HG03280 (cell line): ENCODE measurements at regions not wholly inside any gene's neighbourhood (a gene's known extent, or its start where the extent isn't known, plus 50 kb on each side); places are given as distances from the start of the nearest gene placed in this dataset.
"Not testable (repeated sequence)": the region's sequence is repeated elsewhere in the genome, so short reads cannot be mapped to it uniquely, and the experiment has no call there.

Experiments
- ATAC-seq: cut with Tn5 transposase; IDR thresholded peaks from one replicate; pipeline ENCODE4 v1.9.1; 2021; ENCODE audit warnings: mild to moderate bottlenecking, moderate library complexity; ENCODE audit not compliant: unreplicated experiment

- ATAC-seq: no peak
Measured at GRCh38 chr12:58068706-58069105, 127.3 kb downstream of the ATP23 start.

- no peak for ATAC-seq
Measured at GRCh38 chr12:58069268-58069963, 128.0 kb downstream of the ATP23 start.

GRCh38 chr12:58071994-58072393 is 130.6 kb downstream of the ATP23 start:
- ATAC-seq: no peak

GRCh38 chr12:58074259-58074658 is 132.9 kb downstream of the ATP23 start:
- no peak for ATAC-seq

- ATAC-seq: no peak
Measured at GRCh38 chr12:58079806-58080205, 138.4 kb downstream of the ATP23 start.

GRCh38 chr12:58081488-58081887 is 140.1 kb downstream of the ATP23 start:
- ATAC-seq: no peak

- ATAC-seq: no peak
Measured at GRCh38 chr12:58082996-58083395, 141.6 kb downstream of the ATP23 start.

GRCh38 chr12:58086006-58086405 is 144.6 kb downstream of the ATP23 start:
- no peak for ATAC-seq

GRCh38 chr12:58086930-58087329 is 145.6 kb downstream of the ATP23 start:
- no peak for ATAC-seq

- ATAC-seq: no peak
Measured at GRCh38 chr12:58087423-58088127, 146.2 kb downstream of the ATP23 start.

- no peak for ATAC-seq
Measured at GRCh38 chr12:58089588-58089987, 148.2 kb downstream of the ATP23 start.

GRCh38 chr12:58090685-58091084 is 149.3 kb downstream of the ATP23 start:
- no peak for ATAC-seq

GRCh38 chr12:58095002-58095401 is 153.6 kb downstream of the ATP23 start:
- no peak for ATAC-seq

GRCh38 chr12:58097741-58098140 is 156.4 kb downstream of the ATP23 start:
- ATAC-seq: no peak

GRCh38 chr12:58099476-58099875 is 158.1 kb downstream of the ATP23 start:
- no peak for ATAC-seq

- no peak for ATAC-seq
Measured at GRCh38 chr12:58104351-58104755, 163.0 kb downstream of the ATP23 start.

- no peak for ATAC-seq
Measured at GRCh38 chr12:58105225-58106119, 164.1 kb downstream of the ATP23 start.

GRCh38 chr12:58106195-58106594 is 164.8 kb downstream of the ATP23 start:
- ATAC-seq: no peak

- no peak for ATAC-seq
Measured at GRCh38 chr12:58117201-58117600, 175.8 kb downstream of the ATP23 start.

- no peak for ATAC-seq
Measured at GRCh38 chr12:58117667-58118066, 176.3 kb downstream of the ATP23 start.

- not testable (repeated sequence) for ATAC-seq
Measured at GRCh38 chr12:58125761-58126160, 184.4 kb downstream of the ATP23 start.
